ENCODE measurements at regions not wholly inside any gene's neighbourhood (a gene's known extent, or its start where the extent isn't known, plus 50 kb on each side); places are given as distances from the start of the nearest gene placed in this dataset.

DNA sequence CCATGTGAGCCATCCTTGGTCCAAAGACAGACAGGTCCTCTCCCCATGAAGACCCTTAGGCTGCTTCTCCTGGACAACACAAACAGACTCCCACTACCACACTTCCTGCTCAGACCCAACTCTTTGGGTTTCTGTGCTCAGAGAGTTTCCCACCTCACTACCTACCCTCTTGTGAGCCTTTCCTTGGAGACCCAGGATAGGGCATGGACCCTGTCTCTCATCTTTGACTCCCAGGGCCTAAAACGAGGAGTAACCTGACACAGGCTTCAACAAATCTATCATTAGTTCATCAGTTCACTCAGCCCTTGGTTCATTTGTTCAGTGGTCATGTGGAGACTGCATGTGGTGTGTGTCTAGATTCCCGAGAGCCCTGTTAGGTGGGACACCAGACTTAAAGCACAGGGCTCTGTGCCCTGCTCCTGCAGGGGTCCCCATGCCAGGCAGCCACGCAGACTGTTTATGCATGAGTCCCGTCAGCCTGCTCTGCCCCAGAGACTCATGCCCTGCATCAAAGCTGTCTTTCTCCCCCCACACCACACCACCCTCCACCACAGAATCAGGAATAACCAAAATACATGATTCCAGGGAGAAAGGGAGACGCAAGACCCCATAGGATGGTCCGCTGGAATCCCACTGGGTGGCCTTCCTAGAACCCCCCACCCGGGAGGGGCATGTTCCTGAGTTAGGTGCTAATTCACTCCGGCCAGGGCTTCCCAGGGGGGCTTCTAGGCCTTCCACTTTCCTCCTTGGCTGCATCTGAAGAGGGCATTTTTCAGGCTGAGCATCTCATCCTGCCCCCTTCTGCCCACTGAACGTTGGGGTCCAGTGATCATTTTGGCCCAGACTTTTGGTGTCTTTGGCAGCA lies 100.2 kb upstream of the TEX51 start:
- TF ChIP-seq SUZ12 (IDR thresholded peaks at IDR 0.05; ENCODE audit: extremely low read depth, insufficient read depth, insufficient read length) (no peak), YY1 (IDR thresholded peaks at IDR 0.05; ENCODE audit: insufficient read depth, insufficient read length) (no peak)
